ENCODE measurements at regions not wholly inside any gene's neighbourhood (a gene's known extent, or its start where the extent isn't known, plus 50 kb on each side); places are given as distances from the start of the nearest gene placed in this dataset.

DNA sequence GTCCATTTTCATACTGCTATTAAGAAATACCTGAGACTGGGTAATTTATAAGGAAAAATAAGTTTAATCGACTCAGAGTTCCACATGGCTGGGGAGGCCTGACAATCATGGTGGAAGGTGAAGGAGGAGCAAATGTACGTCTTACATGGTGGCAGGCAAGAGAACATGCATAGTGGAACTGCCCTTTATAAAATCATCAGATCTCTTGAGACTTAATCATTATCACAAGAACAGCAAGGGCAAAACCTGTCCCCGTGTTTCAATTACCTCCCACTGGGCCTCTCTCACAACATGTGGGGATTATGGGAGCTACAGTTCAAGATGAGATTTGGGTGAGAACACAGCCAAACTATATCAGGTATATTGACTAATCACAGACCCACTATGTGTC is 370.2 kb upstream of the USP24 start:
- Histone ChIP-seq H3K36me3 (ENCODE audit: control insufficient read depth, insufficient read depth, low read length) (no peaks in the 10 kb centered on the region), H3K4me3 (replicated peaks; ENCODE audit: low read depth, low read length) (no peak overlapping the region), H3K27me3 (replicated peaks; ENCODE audit: control insufficient read depth, insufficient read depth, low read length) (peaks cover 2% of the 10 kb centered on the region; the same call in 1 of the 2 replicates)
- no peak for DNase-seq (ENCODE audit: extremely low read depth, insufficient read length)
- TF ChIP-seq, protein P1, sequence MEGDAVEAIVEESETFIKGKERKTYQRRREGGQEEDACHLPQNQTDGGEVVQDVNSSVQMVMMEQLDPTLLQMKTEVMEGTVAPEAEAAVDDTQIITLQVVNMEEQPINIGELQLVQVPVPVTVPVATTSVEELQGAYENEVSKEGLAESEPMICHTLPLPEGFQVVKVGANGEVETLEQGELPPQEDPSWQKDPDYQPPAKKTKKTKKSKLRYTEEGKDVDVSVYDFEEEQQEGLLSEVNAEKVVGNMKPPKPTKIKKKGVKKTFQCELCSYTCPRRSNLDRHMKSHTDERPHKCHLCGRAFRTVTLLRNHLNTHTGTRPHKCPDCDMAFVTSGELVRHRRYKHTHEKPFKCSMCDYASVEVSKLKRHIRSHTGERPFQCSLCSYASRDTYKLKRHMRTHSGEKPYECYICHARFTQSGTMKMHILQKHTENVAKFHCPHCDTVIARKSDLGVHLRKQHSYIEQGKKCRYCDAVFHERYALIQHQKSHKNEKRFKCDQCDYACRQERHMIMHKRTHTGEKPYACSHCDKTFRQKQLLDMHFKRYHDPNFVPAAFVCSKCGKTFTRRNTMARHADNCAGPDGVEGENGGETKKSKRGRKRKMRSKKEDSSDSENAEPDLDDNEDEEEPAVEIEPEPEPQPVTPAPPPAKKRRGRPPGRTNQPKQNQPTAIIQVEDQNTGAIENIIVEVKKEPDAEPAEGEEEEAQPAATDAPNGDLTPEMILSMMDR (IDR thresholded peaks at IDR 0.05; ENCODE audit: insufficient read depth, low read length, poor library complexity, severe bottlenecking) = no peak

DNA sequence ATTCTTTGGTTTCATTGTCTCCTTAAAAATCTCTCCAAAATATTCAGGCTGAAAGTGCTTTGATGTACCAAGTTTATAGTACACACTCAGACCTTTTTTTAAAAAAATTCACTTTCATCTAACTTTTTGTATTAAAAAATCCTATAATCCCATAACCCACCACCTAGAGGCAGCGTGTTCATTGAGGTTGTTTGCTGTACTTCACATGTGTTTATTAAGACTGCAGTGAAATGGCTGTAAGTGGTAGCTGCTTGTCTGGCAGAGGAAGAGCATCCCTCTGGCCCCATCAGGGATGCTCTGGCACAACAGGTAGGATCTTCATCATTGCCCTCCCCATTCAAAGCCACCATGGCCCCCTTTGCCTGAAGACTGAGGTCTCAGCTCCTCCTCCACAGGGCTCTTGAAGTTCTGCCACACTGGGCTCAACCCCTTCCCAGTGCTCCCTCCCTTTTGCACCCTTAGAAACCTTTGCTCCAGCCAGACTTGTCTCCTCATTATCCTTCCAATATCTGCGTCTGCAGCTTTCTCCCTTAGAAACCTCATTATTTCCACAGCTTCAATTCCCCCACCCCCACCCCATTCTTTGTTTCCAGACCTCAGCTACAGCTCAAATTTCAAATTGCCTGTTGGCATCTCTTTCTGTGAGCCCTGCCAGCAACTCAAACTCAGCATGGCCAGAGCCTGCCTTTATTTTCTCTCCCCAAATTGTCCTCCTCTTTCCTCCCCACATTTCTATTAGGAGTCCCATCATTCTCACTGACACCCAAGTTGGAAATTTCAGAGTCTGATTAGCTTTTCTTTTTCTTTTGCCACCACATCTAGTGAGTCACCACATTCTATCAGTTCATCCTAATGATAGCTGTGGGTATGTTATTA is 369.6 kb upstream of the USP24 start:
- DNase-seq (ENCODE audit: extremely low read depth, insufficient read length) = no peak

DNA sequence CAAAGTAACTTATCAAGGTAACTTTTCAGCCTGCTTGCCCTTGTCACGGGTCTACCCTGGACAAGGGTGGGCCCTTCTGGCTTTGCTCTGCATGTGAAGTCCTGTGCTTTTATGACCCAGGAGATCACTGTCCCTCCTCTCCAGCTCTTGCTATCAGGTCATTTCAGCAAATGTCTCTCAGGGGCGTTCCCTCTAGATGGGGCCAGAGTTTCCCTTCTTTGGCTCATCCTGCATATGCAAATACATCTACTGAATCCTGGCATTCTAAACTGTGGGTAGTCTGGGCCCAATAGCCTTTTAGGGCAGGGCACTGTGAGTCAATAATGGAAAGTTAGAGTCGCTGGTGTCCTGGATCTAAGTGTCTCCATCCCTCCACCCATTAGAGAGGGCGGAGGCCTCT is 366.9 kb upstream of the USP24 start:
- DNase-seq (ENCODE audit: extremely low read depth, insufficient read length) = no peak

More for the DNA sequence above, 369.6 kb upstream of the USP24 start:
- H3K4me3 ChIP-seq (replicated peaks; ENCODE audit: low read depth, low read length) = no peak overlapping the region
- TF ChIP-seq, protein P1 (IDR thresholded peaks at IDR 0.05; ENCODE audit: insufficient read depth, low read length, poor library complexity, severe bottlenecking) = no peak
- H3K36me3 ChIP-seq (ENCODE audit: control insufficient read depth, insufficient read depth, low read length) = no peaks in the 10 kb centered on the region
- H3K27me3 ChIP-seq (replicated peaks; ENCODE audit: control insufficient read depth, insufficient read depth, low read length) = peaks cover 2% of the 10 kb centered on the region; the same call in 1 of the 2 replicates

DNA sequence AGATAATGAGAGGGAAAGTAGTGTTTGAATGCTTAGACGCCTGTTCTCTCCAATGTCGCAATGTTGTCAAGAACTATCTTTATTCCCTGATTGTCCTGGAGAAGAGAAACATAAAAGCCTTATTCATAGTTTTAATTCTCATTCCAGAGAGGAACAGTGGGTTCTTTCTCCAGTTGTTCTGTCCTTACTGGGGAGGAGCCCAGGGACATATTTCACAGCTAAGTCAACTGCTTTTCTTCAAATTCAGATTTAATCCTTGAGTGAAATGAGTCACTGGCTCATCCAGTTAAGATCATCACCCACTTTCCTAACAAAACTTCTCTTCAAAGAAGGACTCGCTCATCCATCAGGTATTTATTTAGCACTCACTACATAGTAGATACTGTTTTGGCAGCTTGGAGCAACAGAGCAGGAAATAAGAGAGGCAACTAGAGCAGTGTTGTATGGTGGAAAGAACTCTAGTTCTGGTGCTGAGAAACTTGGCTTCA is 365.7 kb upstream of the USP24 start:
- TF ChIP-seq, protein P1 (IDR thresholded peaks at IDR 0.05; ENCODE audit: insufficient read depth, low read length, poor library complexity, severe bottlenecking) = no peak
- Histone ChIP-seq H3K4me3 (replicated peaks; ENCODE audit: low read depth, low read length) (no peak overlapping the region), H3K27me3 (replicated peaks; ENCODE audit: control insufficient read depth, insufficient read depth, low read length) (no peaks in the 10 kb centered on the region; the same call in none of the 2 replicates), H3K36me3 (ENCODE audit: control insufficient read depth, insufficient read depth, low read length) (no peaks in the 10 kb centered on the region)
- DNase-seq (ENCODE audit: extremely low read depth, insufficient read length) = no peak

More for the DNA sequence above, 366.9 kb upstream of the USP24 start:
- TF ChIP-seq, protein P1 (IDR thresholded peaks at IDR 0.05; ENCODE audit: insufficient read depth, low read length, poor library complexity, severe bottlenecking) = no peak
- Histone ChIP-seq H3K27me3 (replicated peaks; ENCODE audit: control insufficient read depth, insufficient read depth, low read length) (no peaks in the 10 kb centered on the region; the same call in none of the 2 replicates), H3K4me3 (replicated peaks; ENCODE audit: low read depth, low read length) (no peak overlapping the region), H3K36me3 (ENCODE audit: control insufficient read depth, insufficient read depth, low read length) (no peaks in the 10 kb centered on the region)

DNA sequence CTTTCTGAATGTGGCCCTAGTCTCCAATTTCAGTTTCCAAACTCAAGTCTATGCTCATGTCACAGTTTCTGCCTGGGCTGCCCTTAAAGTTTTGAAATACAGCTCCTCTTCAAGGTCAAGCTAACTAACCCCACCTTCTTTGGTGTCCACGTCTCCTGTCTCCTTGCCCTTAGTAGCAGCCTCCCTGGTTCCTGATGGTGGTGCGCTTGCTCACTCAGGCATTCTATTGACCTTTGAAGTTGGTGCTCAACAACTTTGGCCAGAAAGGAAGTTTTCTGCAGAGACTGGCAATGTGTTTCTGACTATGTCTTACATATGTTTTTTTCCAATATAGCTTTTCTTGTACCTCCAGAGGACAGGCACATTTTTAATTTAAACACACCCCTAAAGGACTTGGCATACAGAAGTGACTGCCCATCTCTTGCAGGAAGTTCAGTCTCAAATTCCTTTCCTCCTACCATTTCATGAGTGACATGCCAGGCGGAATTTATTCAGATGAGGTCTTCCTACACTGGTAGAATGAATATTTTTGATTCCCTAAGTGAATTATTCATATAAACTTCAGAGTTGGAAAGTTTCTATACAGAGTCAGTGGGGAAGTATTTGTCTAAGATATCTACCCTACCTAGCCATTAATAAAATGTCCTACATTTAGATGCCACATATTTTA is 364.3 kb upstream of the USP24 start:
- H3K4me3 ChIP-seq (replicated peaks; ENCODE audit: low read depth, low read length) = no peak overlapping the region
- no peaks in the 10 kb centered on the region; the same call in none of the 2 replicates for H3K27me3 ChIP-seq (replicated peaks; ENCODE audit: control insufficient read depth, insufficient read depth, low read length)
- no peak for DNase-seq (ENCODE audit: extremely low read depth, insufficient read length)
- H3K36me3 ChIP-seq (ENCODE audit: control insufficient read depth, insufficient read depth, low read length) = no peaks in the 10 kb centered on the region
- TF ChIP-seq, protein P1 (IDR thresholded peaks at IDR 0.05; ENCODE audit: insufficient read depth, low read length, poor library complexity, severe bottlenecking) = no peak

Data from GM06990 (cell line).